ENCODE measurements at regions not wholly inside any gene's neighbourhood (a gene's known extent, or its start where the extent isn't known, plus 50 kb on each side); places are given as distances from the start of the nearest gene placed in this dataset.

DNA sequence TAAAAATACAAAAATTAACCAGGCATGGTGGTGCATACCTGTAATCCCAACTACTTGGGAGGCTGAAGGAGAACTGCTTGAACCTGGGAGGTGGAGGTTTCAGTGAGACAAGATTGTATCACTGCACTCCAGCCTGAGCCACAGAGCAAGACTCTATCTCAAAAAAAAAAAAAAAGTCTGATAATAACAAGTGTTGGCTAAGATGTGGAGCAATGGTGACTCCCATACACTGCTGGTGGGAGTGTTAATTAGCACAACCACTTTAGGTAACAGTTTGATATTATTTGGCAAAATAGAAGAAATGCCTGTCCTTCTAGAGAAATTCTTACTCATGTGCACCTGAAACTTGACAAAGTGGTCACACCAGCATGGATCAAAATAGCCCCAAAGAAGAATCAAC, 106.2 kb upstream of the SLC34A2 start:
- no peak overlapping the region for H3K9ac ChIP-seq (ENCODE audit: low read length)
- H3K9me3 ChIP-seq (ENCODE audit: insufficient read depth, low read length): no peaks in the 10 kb centered on the region
- no peak overlapping the region for H3K4me3 ChIP-seq (ENCODE audit: insufficient read depth, low read length, poor library complexity, severe bottlenecking)
- no peaks in the 10 kb centered on the region for H3K9me2 ChIP-seq (replicated peaks; ENCODE audit: insufficient read depth, low read length)
- no peak overlapping the region for H3K27ac ChIP-seq (ENCODE audit: low read depth, low read length)
- no peak overlapping the region for H3K4me2 ChIP-seq (ENCODE audit: low read depth, low read length, poor library complexity, severe bottlenecking)
- no peaks in the 10 kb centered on the region for H3K36me3 ChIP-seq (ENCODE audit: low read length)
- H4K20me1 ChIP-seq (ENCODE audit: low read depth, low read length): no peaks in the 10 kb centered on the region
- no peaks in the 10 kb centered on the region for H3K79me2 ChIP-seq (ENCODE audit: insufficient read depth, low read length)
- no peaks in the 10 kb centered on the region for H3F3A ChIP-seq (ENCODE audit: insufficient read depth)
- no peak overlapping the region for H2AFZ ChIP-seq (ENCODE audit: low read depth, low read length, severe bottlenecking)
- H3K27me3 ChIP-seq (ENCODE audit: low read length): no peaks in the 10 kb centered on the region
- TF ChIP-seq, protein P1, sequence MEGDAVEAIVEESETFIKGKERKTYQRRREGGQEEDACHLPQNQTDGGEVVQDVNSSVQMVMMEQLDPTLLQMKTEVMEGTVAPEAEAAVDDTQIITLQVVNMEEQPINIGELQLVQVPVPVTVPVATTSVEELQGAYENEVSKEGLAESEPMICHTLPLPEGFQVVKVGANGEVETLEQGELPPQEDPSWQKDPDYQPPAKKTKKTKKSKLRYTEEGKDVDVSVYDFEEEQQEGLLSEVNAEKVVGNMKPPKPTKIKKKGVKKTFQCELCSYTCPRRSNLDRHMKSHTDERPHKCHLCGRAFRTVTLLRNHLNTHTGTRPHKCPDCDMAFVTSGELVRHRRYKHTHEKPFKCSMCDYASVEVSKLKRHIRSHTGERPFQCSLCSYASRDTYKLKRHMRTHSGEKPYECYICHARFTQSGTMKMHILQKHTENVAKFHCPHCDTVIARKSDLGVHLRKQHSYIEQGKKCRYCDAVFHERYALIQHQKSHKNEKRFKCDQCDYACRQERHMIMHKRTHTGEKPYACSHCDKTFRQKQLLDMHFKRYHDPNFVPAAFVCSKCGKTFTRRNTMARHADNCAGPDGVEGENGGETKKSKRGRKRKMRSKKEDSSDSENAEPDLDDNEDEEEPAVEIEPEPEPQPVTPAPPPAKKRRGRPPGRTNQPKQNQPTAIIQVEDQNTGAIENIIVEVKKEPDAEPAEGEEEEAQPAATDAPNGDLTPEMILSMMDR (IDR thresholded peaks at IDR 0.05; ENCODE audit: insufficient read depth, low read length, poor library complexity, severe bottlenecking): no peak
- no peak for TF ChIP-seq EZH2phosphoT487 (conservative IDR thresholded peaks at IDR 0.05; ENCODE audit: low read length)

DNA sequence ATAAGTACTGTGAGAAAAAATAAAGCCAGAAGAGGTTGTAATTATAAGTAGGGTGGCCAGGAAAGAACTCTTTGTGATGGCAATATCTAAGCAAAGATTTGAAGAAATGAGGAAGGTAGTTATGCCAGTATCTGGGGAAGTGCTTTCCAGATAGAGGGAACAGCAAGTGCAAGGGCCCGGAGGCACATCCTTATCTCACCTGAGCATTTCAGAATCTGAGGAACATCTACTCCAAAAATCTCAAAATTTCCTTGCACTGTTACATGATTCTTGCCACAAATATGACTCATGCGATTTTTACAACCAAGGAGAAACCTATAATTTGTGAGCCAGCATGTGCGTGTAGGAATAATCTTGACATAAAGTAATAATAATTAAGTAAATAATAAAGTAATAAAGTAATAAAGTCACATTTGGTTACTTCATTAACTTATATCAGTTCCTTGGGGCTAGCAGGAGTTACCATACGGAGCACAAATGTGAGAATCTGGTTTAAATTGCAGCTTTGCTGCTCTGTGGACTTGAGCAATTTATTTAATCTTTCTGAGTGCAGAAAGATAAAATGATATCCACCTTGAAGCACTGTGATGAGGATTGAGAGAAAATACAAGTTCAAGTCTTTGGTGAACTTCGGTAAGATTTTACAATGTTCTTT, 105.1 kb upstream of the SLC34A2 start:
- Histone ChIP-seq H3K9ac (ENCODE audit: low read length) (no peak overlapping the region), H3K4me3 (ENCODE audit: insufficient read depth, low read length, poor library complexity, severe bottlenecking) (no peak overlapping the region), H3K27me3 (ENCODE audit: low read length) (no peaks in the 10 kb centered on the region), H3K27ac (ENCODE audit: low read depth, low read length) (no peak overlapping the region), H3K9me2 (replicated peaks; ENCODE audit: insufficient read depth, low read length) (no peaks in the 10 kb centered on the region), H2AFZ (ENCODE audit: low read depth, low read length, severe bottlenecking) (no peak overlapping the region), H3K79me2 (ENCODE audit: insufficient read depth, low read length) (no peaks in the 10 kb centered on the region), H3K4me2 (ENCODE audit: low read depth, low read length, poor library complexity, severe bottlenecking) (no peak overlapping the region), H3F3A (ENCODE audit: insufficient read depth) (no peaks in the 10 kb centered on the region), H3K36me3 (ENCODE audit: low read length) (no peaks in the 10 kb centered on the region), H4K20me1 (ENCODE audit: low read depth, low read length) (no peaks in the 10 kb centered on the region), H3K9me3 (ENCODE audit: insufficient read depth, low read length) (no peaks in the 10 kb centered on the region)
- no peak for TF ChIP-seq EZH2phosphoT487 (conservative IDR thresholded peaks at IDR 0.05; ENCODE audit: low read length)
- TF ChIP-seq, protein P1 (IDR thresholded peaks at IDR 0.05; ENCODE audit: insufficient read depth, low read length, poor library complexity, severe bottlenecking): no peak

DNA sequence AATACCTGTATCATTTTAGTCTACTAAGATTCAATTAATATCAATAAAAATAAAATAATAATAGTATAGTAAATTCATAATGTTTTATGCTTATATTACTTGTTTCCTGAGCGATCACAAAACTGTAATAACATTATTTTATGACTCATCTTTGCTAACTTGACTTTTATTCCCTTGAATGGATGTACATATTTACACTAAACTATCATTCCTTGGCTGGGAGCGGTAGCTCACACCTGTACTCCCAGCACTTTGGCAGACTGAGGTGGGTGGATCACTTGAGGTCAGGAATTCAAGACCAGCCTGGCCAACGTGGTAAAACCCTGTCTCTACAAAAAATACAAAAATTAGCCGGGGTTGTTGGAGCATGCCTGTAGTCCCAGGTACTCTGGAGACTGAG, 104.0 kb upstream of the SLC34A2 start:
- Histone ChIP-seq H3K4me2 (ENCODE audit: low read depth, low read length, poor library complexity, severe bottlenecking) (no peak overlapping the region), H3K9me2 (replicated peaks; ENCODE audit: insufficient read depth, low read length) (no peaks in the 10 kb centered on the region), H2AFZ (ENCODE audit: low read depth, low read length, severe bottlenecking) (no peak overlapping the region), H3K9me3 (ENCODE audit: insufficient read depth, low read length) (no peaks in the 10 kb centered on the region), H3K27ac (ENCODE audit: low read depth, low read length) (no peak overlapping the region), H3K79me2 (ENCODE audit: insufficient read depth, low read length) (no peaks in the 10 kb centered on the region), H4K20me1 (ENCODE audit: low read depth, low read length) (no peaks in the 10 kb centered on the region), H3F3A (ENCODE audit: insufficient read depth) (no peaks in the 10 kb centered on the region), H3K9ac (ENCODE audit: low read length) (no peak overlapping the region), H3K4me3 (ENCODE audit: insufficient read depth, low read length, poor library complexity, severe bottlenecking) (no peak overlapping the region), H3K27me3 (ENCODE audit: low read length) (no peaks in the 10 kb centered on the region), H3K36me3 (ENCODE audit: low read length) (no peaks in the 10 kb centered on the region)
- TF ChIP-seq, protein P1 (IDR thresholded peaks at IDR 0.05; ENCODE audit: insufficient read depth, low read length, poor library complexity, severe bottlenecking): no peak
- TF ChIP-seq EZH2phosphoT487 (conservative IDR thresholded peaks at IDR 0.05; ENCODE audit: low read length): no peak
